Neural crest cell (in vitro differentiated cells): ENCODE measurements at regions not wholly inside any gene's neighbourhood (a gene's known extent, or its start where the extent isn't known, plus 50 kb on each side); places are given as distances from the start of the nearest gene placed in this dataset.
A peak's percentile ranks its signal among the peaks of the same experiment; 100 is the strongest.
"Not testable (repeated sequence)": the region's sequence is repeated elsewhere in the genome, so short reads cannot be mapped to it uniquely, and the experiment has no call there.

ENCODE experiments used
- DNase-seq: peaks from one replicate; pipeline ENCODE4 v3.0.0; 2021; ENCODE audit warnings: low read depth, mixed read lengths, low spot score
- H3K27ac Mint-ChIP-seq: one replicate; pipeline ENCODE4 v1.8.0; 2021; ENCODE audit warnings: mild to moderate bottlenecking, mixed read lengths; ENCODE audit not compliant: unreplicated experiment
- H3K27me3 Mint-ChIP-seq: 2 replicates; pipeline ENCODE4 v1.8.0; 2021; ENCODE audit warnings: low read depth, mild to moderate bottlenecking, mixed read lengths
- H3K36me3 Mint-ChIP-seq: 2 replicates; pipeline ENCODE4 v1.8.0; 2021; ENCODE audit warnings: low read depth, mild to moderate bottlenecking, mixed read lengths
- H3K4me1 Mint-ChIP-seq: 2 replicates; pipeline ENCODE4 v1.8.0; 2021; ENCODE audit warnings: mixed read lengths
- H3K4me3 Mint-ChIP-seq: one replicate; pipeline ENCODE4 v1.8.0; 2021; ENCODE audit warnings: mild to moderate bottlenecking, mixed read lengths
- H3K9me3 Mint-ChIP-seq: 2 replicates; pipeline ENCODE4 v1.8.0; 2021; ENCODE audit warnings: mixed read lengths
- TF ChIP-seq, protein P1 (sequence below): fragments of 200-600 bp; sonication (generic); conservative IDR thresholded peaks from 2 replicates; pipeline ENCODE4 v1.5.0; 2021; ENCODE audit warnings: antibody characterized with exemption, mild to moderate bottlenecking

DNA sequence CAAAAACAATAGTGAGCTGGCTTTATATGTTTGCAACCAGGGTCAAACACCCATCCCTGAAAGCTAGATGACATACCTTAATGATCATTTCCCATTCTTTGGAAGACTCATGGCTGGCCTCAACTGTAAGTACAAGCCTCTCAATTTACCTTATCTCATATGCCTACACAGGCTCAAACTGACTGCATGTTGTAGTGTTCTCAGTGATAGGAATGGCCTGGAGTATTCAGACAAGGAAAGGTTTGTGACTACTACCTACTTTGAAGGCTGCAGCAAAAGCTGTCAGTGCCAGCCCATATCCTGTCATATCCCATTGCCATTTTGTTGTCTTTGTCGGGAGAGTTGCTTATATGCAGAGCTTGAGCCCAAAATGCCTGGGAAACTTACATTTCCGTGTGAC, 205.2 kb upstream of the MOCS1 start:
- Mint-ChIP-seq H3K27me3 (peaks cover 7% of the 10 kb centered on the region), H3K27ac (no peak overlapping the region), H3K9me3 (peaks cover 8% of the 10 kb centered on the region), H3K4me1 (no peaks in the 10 kb centered on the region), H3K36me3 (no peaks in the 10 kb centered on the region), H3K4me3 (no peak overlapping the region)
- DNase-seq: no peak
- TF ChIP-seq, protein P1, sequence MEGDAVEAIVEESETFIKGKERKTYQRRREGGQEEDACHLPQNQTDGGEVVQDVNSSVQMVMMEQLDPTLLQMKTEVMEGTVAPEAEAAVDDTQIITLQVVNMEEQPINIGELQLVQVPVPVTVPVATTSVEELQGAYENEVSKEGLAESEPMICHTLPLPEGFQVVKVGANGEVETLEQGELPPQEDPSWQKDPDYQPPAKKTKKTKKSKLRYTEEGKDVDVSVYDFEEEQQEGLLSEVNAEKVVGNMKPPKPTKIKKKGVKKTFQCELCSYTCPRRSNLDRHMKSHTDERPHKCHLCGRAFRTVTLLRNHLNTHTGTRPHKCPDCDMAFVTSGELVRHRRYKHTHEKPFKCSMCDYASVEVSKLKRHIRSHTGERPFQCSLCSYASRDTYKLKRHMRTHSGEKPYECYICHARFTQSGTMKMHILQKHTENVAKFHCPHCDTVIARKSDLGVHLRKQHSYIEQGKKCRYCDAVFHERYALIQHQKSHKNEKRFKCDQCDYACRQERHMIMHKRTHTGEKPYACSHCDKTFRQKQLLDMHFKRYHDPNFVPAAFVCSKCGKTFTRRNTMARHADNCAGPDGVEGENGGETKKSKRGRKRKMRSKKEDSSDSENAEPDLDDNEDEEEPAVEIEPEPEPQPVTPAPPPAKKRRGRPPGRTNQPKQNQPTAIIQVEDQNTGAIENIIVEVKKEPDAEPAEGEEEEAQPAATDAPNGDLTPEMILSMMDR: no peak

DNA sequence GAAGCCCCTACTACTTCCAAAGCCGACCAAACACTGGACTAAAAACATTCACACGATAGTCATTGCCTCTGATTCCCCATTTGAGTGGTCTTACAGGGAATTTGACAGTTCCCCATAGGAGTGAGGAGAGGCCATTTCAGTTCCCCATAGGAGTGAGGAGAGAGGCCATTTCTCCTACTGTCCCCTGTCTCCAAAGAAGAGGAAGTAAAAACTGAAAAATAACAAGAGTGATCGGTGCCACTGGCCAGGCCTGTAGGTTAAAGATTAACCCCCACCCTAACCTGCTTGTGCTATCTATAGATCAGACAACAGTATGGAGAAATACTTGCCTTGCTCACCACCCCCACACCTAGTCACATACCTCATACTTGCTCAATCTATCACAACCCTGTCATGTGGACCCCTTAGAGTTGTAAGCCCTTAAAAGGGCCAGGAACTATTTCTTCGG, 204.0 kb upstream of the MOCS1 start:
- H3K4me3 Mint-ChIP-seq: no peak overlapping the region
- peaks cover 5% of the 10 kb centered on the region for H3K9me3 Mint-ChIP-seq
- peaks cover 4% of the 10 kb centered on the region for H3K27me3 Mint-ChIP-seq
- H3K4me1 Mint-ChIP-seq: no peaks in the 10 kb centered on the region
- no peaks in the 10 kb centered on the region for H3K36me3 Mint-ChIP-seq
- no peak for DNase-seq
- TF ChIP-seq, protein P1: no peak
- no peak overlapping the region for H3K27ac Mint-ChIP-seq

DNA sequence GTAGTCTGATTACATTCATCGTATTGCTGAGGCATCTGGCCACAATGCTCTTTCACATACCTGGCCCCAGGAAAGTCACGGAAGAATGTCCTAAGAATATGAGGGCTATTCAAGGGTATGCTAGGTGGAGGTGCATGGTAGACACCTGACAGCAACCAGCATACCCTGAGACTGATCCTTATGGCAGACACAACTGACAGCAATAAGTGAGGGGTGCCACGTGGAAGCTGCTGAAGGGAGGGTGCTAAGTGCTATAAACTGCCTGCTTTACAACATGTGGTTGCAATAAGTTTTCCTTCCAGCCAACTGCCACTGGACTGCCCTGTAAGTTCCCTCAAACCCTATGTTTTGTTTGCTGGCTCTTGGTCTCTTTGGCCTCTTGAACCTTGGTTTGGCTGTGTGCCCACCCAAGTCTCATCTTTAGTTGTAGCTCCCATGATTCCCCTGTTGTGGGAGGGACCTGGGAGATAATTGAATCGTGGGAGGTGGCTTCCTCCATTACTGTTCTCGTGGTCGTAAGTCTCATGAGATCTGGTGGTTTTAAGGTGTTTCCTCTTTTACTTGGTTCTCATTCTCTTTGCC, 201.3 kb upstream of the MOCS1 start:
- Mint-ChIP-seq H3K4me3 (no peak overlapping the region), H3K4me1 (no peaks in the 10 kb centered on the region), H3K9me3 (peaks cover 6% of the 10 kb centered on the region), H3K36me3 (no peaks in the 10 kb centered on the region), H3K27me3 (no peaks in the 10 kb centered on the region), H3K27ac (no peak overlapping the region)
- no peak for DNase-seq
- TF ChIP-seq, protein P1: no peak

DNA sequence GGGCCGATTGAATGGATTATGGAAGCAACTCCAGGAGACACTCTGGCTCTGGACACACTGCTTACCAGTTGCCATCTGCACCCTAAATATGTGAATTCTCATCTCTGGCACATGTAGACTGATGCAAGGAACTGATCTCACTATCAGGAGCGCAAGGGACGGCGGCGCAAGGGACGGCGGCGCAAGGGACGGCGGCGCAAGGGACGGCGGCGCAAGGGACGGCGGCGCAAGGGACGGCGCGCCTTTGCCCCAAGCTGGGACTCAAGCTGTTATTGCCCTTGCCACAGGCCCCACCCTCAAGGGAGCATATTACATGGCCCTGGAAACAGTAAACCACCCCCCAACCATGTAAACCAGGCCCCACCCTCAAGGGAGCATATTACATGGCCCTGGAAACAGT, 199.7 kb upstream of the MOCS1 start:
- not testable (repeated sequence) for H3K4me1 Mint-ChIP-seq, H3K9me3 Mint-ChIP-seq, H3K27ac Mint-ChIP-seq, DNase-seq, H3K4me3 Mint-ChIP-seq, H3K27me3 Mint-ChIP-seq, H3K36me3 Mint-ChIP-seq

DNA sequence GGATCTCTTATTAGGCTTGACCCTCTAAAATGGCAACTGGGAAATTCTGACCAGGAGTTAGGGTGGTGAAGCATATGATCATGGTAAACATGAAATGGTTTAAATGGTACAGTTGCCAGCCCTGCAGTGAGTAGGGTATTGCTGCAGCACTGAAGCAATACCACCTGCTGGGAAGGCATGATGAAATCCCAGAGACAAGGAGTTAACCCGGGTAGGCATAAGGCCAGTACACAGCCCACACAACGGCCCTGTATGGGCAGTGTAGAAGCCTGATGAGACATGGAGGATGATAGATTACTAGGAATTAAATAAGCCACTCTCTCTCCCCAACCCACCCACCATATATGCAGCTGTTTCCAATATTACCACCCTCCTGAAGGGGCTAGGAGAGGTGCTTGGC, 197.4 kb upstream of the MOCS1 start:
- Mint-ChIP-seq H3K27me3 (peaks cover 5% of the 10 kb centered on the region), H3K9me3 (peaks cover 9% of the 10 kb centered on the region), H3K4me1 (no peaks in the 10 kb centered on the region), H3K36me3 (no peaks in the 10 kb centered on the region), H3K4me3 (no peak overlapping the region), H3K27ac (peak overlapping the region; percentile 84)
- DNase-seq: no peak
- TF ChIP-seq, protein P1: no peak

DNA sequence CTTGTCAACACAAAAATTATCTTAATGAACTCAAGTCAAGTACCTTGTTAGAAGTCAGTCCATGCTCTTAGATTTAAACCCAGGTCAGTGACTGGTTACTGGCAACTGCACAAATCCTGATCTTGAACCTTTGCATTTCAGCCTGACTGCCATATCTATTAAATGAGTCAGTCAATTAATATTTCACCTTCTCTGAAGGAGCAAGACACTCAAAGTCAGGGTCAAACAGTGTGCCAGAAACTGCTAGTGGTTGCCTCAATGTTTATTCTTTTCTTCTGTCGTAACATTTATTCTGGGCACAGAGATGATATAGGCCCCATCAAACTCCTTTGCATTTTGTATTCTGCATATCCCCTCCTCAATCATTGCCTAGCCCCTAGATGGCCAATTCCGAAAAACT, 193.9 kb upstream of the MOCS1 start:
- TF ChIP-seq, protein P1: no peak
- DNase-seq: no peak
- no peak overlapping the region for H3K4me3 Mint-ChIP-seq
- H3K27ac Mint-ChIP-seq: no peak overlapping the region
- peaks cover 5% of the 10 kb centered on the region for H3K9me3 Mint-ChIP-seq
- H3K27me3 Mint-ChIP-seq: peaks cover 5% of the 10 kb centered on the region
- H3K36me3 Mint-ChIP-seq: no peaks in the 10 kb centered on the region
- H3K4me1 Mint-ChIP-seq: no peaks in the 10 kb centered on the region
